SU-DHL-6 (cell line): ENCODE measurements at regions not wholly inside any gene's neighbourhood (a gene's known extent, or its start where the extent isn't known, plus 50 kb on each side); places are given as distances from the start of the nearest gene placed in this dataset.

Source experiments
- H2AFZ ChIP-seq: fragments of 200-600 bp; sonication (generic); 2 replicates; pipeline ENCODE4 v1.6.1; 2014; ENCODE audit warnings: low read depth, mild to moderate bottlenecking, moderate library complexity, mixed read lengths, antibody characterized with exemption, low read length; ENCODE audit not compliant: severe bottlenecking
- H3F3A ChIP-seq: fragments of 200-600 bp; shearing (Covaris generic); 2 replicates; pipeline ENCODE4 v1.6.0; 2016; ENCODE audit warnings: antibody characterized with exemption, mild to moderate bottlenecking; ENCODE audit not compliant: insufficient read depth
- H3K27ac ChIP-seq: fragments of 200-600 bp; sonication (generic); 2 replicates; pipeline ENCODE4 v1.5.1; 2016; ENCODE audit warnings: low read depth, mild to moderate bottlenecking, low read length, moderate library complexity, mixed read lengths
- H3K27me3 ChIP-seq: fragments of 200-600 bp; sonication (generic), shearing (Covaris generic); 2 replicates; pipeline ENCODE4 v1.6.0; 2014; ENCODE audit warnings: mild to moderate bottlenecking, low read length
- H3K36me3 ChIP-seq: fragments of 200-600 bp; sonication (generic); 2 replicates; pipeline ENCODE4 v1.6.1; 2014; ENCODE audit warnings: mild to moderate bottlenecking, low read length, mixed read lengths
- H3K4me2 ChIP-seq: fragments of 300-600, 200-600 bp; shearing (Covaris generic), sonication (generic); 2 replicates; pipeline ENCODE4 v1.6.0; 2014; ENCODE audit warnings: low read length, low read depth, mild to moderate bottlenecking; ENCODE audit not compliant: poor library complexity, severe bottlenecking
- H3K4me3 ChIP-seq: fragments of 200-600 bp; sonication (generic); 2 replicates; pipeline ENCODE4 v1.5.1; 2014; ENCODE audit warnings: antibody characterized with exemption, low read length, mild to moderate bottlenecking, mixed read lengths; ENCODE audit not compliant: insufficient read depth, poor library complexity, severe bottlenecking
- H3K79me2 ChIP-seq: fragments of 200-600 bp; sonication (generic); 2 replicates; pipeline ENCODE4 v1.6.1; 2014; ENCODE audit warnings: mild to moderate bottlenecking, low read length, moderate library complexity; ENCODE audit not compliant: insufficient read depth
- H3K9ac ChIP-seq: fragments of 200-600 bp; sonication (generic); 2 replicates; pipeline ENCODE4 v1.7.0; 2014; ENCODE audit warnings: mild to moderate bottlenecking, low read length
- H3K9me2 ChIP-seq: fragments of 200-600 bp; sonication (generic); replicated peaks from 2 replicates; pipeline ENCODE4 v1.6.1; 2014; ENCODE audit warnings: low read length; ENCODE audit not compliant: insufficient read depth
- H3K9me3 ChIP-seq: fragments of 200-600 bp; sonication (generic); 2 replicates; pipeline ENCODE4 v1.6.1; 2014; ENCODE audit warnings: low read length, mixed read lengths; ENCODE audit not compliant: insufficient read depth
- H4K20me1 ChIP-seq: fragments of 200-600 bp; sonication (generic); 2 replicates; pipeline ENCODE4 v1.6.1; 2014; ENCODE audit warnings: low read depth, mild to moderate bottlenecking, antibody characterized with exemption, low read length, moderate library complexity, mixed read lengths
- CTCF ChIP-seq: fragments of 200-600 bp; sonication (generic); IDR thresholded peaks from one replicate; pipeline ENCODE4 v1.5.1; 2017; ENCODE audit warnings: antibody characterized with exemption, mild to moderate bottlenecking, low read length, moderate library complexity; ENCODE audit not compliant: insufficient read depth, poor library complexity, severe bottlenecking
- EZH2phosphoT487 ChIP-seq: fragments of 200-600 bp; sonication (generic), shearing (Covaris generic); conservative IDR thresholded peaks from 2 replicates; pipeline ENCODE4 v1.6.1; 2018; ENCODE audit warnings: mild to moderate bottlenecking, antibody characterized with exemption, low read length, moderate library complexity, mixed read lengths

GRCh38 chr3:126259411-126260391, 79.3 kb upstream of the ALDH1L1 start:
- no peaks in the 10 kb centered on the region for H3K27me3 ChIP-seq
- no peaks in the 10 kb centered on the region for H3K9me2 ChIP-seq
- H3K4me3 ChIP-seq: no peak overlapping the region
- H3K27ac ChIP-seq: no peak overlapping the region
- no peaks in the 10 kb centered on the region for H3K36me3 ChIP-seq
- TF ChIP-seq EZH2phosphoT487 (no peak), CTCF (no peak)
- H3K4me2 ChIP-seq: no peak overlapping the region
- H3K79me2 ChIP-seq: no peaks in the 10 kb centered on the region
- no peaks in the 10 kb centered on the region for H3F3A ChIP-seq
- H2AFZ ChIP-seq: no peak overlapping the region
- H4K20me1 ChIP-seq: no peaks in the 10 kb centered on the region
- H3K9me3 ChIP-seq: no peaks in the 10 kb centered on the region
- H3K9ac ChIP-seq: no peak overlapping the region

GRCh38 chr3:126258670-126259069, 78.3 kb upstream of the ALDH1L1 start:
- Histone ChIP-seq H3K4me3 (no peak overlapping the region), H3K9me3 (no peaks in the 10 kb centered on the region), H3K27me3 (no peaks in the 10 kb centered on the region), H3F3A (no peaks in the 10 kb centered on the region), H3K27ac (no peak overlapping the region), H4K20me1 (no peaks in the 10 kb centered on the region), H3K4me2 (no peak overlapping the region), H3K79me2 (no peaks in the 10 kb centered on the region), H3K36me3 (no peaks in the 10 kb centered on the region), H2AFZ (no peak overlapping the region), H3K9me2 (no peaks in the 10 kb centered on the region), H3K9ac (no peak overlapping the region)
- TF ChIP-seq CTCF (no peak), EZH2phosphoT487 (no peak)

- Histone ChIP-seq H3K9ac (no peak overlapping the region), H3K36me3 (no peaks in the 10 kb centered on the region), H3K27ac (no peak overlapping the region), H3K4me2 (no peak overlapping the region), H3K27me3 (no peaks in the 10 kb centered on the region), H4K20me1 (no peaks in the 10 kb centered on the region), H3K9me2 (no peaks in the 10 kb centered on the region), H3K4me3 (no peak overlapping the region), H3F3A (no peaks in the 10 kb centered on the region), H3K9me3 (no peaks in the 10 kb centered on the region), H3K79me2 (no peaks in the 10 kb centered on the region), H2AFZ (no peak overlapping the region)
- TF ChIP-seq EZH2phosphoT487 (no peak), CTCF (no peak)
Measured at GRCh38 chr3:126257984-126258383, 77.6 kb upstream of the ALDH1L1 start.
